SKM-1 treated with dmso at 0.1 percent for 144 hours (cell line): ENCODE measurements at regions not wholly inside any gene's neighbourhood (a gene's known extent, or its start where the extent isn't known, plus 50 kb on each side); places are given as distances from the start of the nearest gene placed in this dataset.

ENCODE experiments used
- DNase-seq: peaks from one replicate; lab custom pipeline; 2025; ENCODE audit not compliant: unreplicated experiment; lab: John Stamatoyannopoulos, UW

GRCh38 chr11:109914809-109915653, 178.2 kb upstream of the ZC3H12C start:
- no peak for DNase-seq

- no peak for DNase-seq
These were observed 166.3 kb upstream of the ZC3H12C start for GRCh38 chr11:109926941-109927340.

- DNase-seq: no peak
These were observed 163.9 kb upstream of the ZC3H12C start for GRCh38 chr11:109929308-109929707.

- DNase-seq: no peak
These were observed 160.1 kb upstream of the ZC3H12C start for GRCh38 chr11:109933126-109933525.

- no peak for DNase-seq
These were observed 159.0 kb upstream of the ZC3H12C start for GRCh38 chr11:109934151-109934550.

- no peak for DNase-seq
These were observed 156.5 kb upstream of the ZC3H12C start for GRCh38 chr11:109936661-109937180.

GRCh38 chr11:109937968-109938367, 155.2 kb upstream of the ZC3H12C start:
- no peak for DNase-seq

GRCh38 chr11:109939166-109939810, 153.9 kb upstream of the ZC3H12C start:
- DNase-seq: peak; percentile 42

GRCh38 chr11:109940816-109941215, 152.4 kb upstream of the ZC3H12C start:
- DNase-seq: no peak

GRCh38 chr11:109945626-109946321, 147.4 kb upstream of the ZC3H12C start:
- no peak for DNase-seq

GRCh38 chr11:109946322-109946846, 146.8 kb upstream of the ZC3H12C start:
- peak; percentile 94 for DNase-seq

- DNase-seq: no peak
These were observed 138.7 kb upstream of the ZC3H12C start for GRCh38 chr11:109954534-109954933.

- no peak for DNase-seq
These were observed 136.9 kb upstream of the ZC3H12C start for GRCh38 chr11:109956124-109956793.

GRCh38 chr11:109957000-109957399, 136.2 kb upstream of the ZC3H12C start:
- DNase-seq: no peak

GRCh38 chr11:109957601-109958000, 135.6 kb upstream of the ZC3H12C start:
- no peak for DNase-seq

- DNase-seq: no peak
These were observed 134.9 kb upstream of the ZC3H12C start for GRCh38 chr11:109958131-109958820.

- DNase-seq: no peak
These were observed 134.4 kb upstream of the ZC3H12C start for GRCh38 chr11:109958821-109959166.

GRCh38 chr11:109960831-109961230, 132.4 kb upstream of the ZC3H12C start:
- DNase-seq: no peak

- DNase-seq: no peak
These were observed 131.9 kb upstream of the ZC3H12C start for GRCh38 chr11:109961261-109961660.

GRCh38 chr11:109963101-109963500, 130.1 kb upstream of the ZC3H12C start:
- no peak for DNase-seq
